SK-N-SH (cell line): ENCODE measurements at regions not wholly inside any gene's neighbourhood (a gene's known extent, or its start where the extent isn't known, plus 50 kb on each side); places are given as distances from the start of the nearest gene placed in this dataset.

ENCODE experiments used
- CTCF ChIA-PET: fragments of 300-600, 350-600 bp; formaldehyde crosslinking; extraction: SDS; loops from one replicate; lab custom pipeline; 2021; lab: Yijun Ruan, JAX
- POLR2A ChIA-PET: fragments of 350-600 bp; sonication (Branson Sonifier 250); formaldehyde crosslinking; extraction: SDS; loops from one replicate; lab custom pipeline; 2020; ENCODE audit warnings: antibody characterized with exemption, inconsistent platforms; lab: Yijun Ruan, JAX
- DNase-seq: peaks from one replicate; pipeline ENCODE4 v3.0.0; 2012
- H2AFZ ChIP-seq: fragments of 200-600 bp; sonication (generic); 2 replicates; pipeline ENCODE4 v1.8.1; 2016; ENCODE audit warnings: antibody characterized with exemption, mild to moderate bottlenecking, low read depth
- H3F3A ChIP-seq: fragments of 200-600 bp; sonication (generic); replicated peaks from 2 replicates; pipeline ENCODE3; 2016; ENCODE audit warnings: antibody characterized with exemption, mild to moderate bottlenecking; ENCODE audit not compliant: insufficient read depth
- H3K27ac ChIP-seq, 2 experiments: fragments of 200-500 bp in 1 of 2; fragments of 200-600 bp in 1 of 2; sonication (Bioruptor generic) in 1 of 2; sonication (generic), shearing (Covaris generic) in 1 of 2; 2 replicates each; pipeline versions ENCODE4 v1.5.1 to v1.6.1; 2014 to 2016; ENCODE audit warnings: low read depth in 2 of 2, inconsistent platforms in 1 of 2, low read length in 1 of 2, mild to moderate bottlenecking in 1 of 2, mixed read lengths in 1 of 2
- H3K27me3 ChIP-seq: fragments of 200-600 bp; sonication (generic), shearing (Covaris generic); 2 replicates; pipeline ENCODE4 v1.6.1; 2016; ENCODE audit warnings: mixed run types; ENCODE audit not compliant: insufficient read depth
- H3K36me3 ChIP-seq, 2 experiments: fragments of 200-500 bp in 1 of 2; fragments of 200-600 bp in 1 of 2; sonication (Bioruptor generic) in 1 of 2; sonication (generic) in 1 of 2; replicated peaks in 1 of 2; 2 replicates each; pipeline versions ENCODE3 to v1.5.1; 2014 to 2016; ENCODE audit warnings: low read length in 1 of 2, mild to moderate bottlenecking in 1 of 2; ENCODE audit not compliant: insufficient read depth in 2 of 2, control insufficient read depth in 1 of 2
- H3K4me1 ChIP-seq, 2 experiments: fragments of 200-500 bp in 1 of 2; fragments of 200-600 bp in 1 of 2; sonication (Bioruptor generic) in 1 of 2; sonication (generic), shearing (Covaris generic) in 1 of 2; 2 replicates each; pipeline versions ENCODE4 v1.5.1 to v1.6.1; 2014 to 2016; ENCODE audit warnings: low read depth in 1 of 2, low read length in 1 of 2, mixed run types in 1 of 2; ENCODE audit not compliant: insufficient read depth in 2 of 2, control insufficient read depth in 1 of 2
- H3K4me2 ChIP-seq: fragments of 200-600 bp; sonication (generic), shearing (Covaris generic); 2 replicates; pipeline ENCODE4 v1.6.1; 2017; ENCODE audit warnings: mixed run types
- H3K4me3 ChIP-seq, 2 experiments: fragments of 200-500 bp in 1 of 2; fragments of 200-600 bp in 1 of 2; sonication (Bioruptor generic) in 1 of 2; sonication (generic), shearing (Covaris generic) in 1 of 2; 2 replicates each; pipeline versions ENCODE4 v1.5.1 to v1.8.1; 2014 to 2016; ENCODE audit warnings: low read depth in 2 of 2, inconsistent platforms in 1 of 2, low read length in 1 of 2, mild to moderate bottlenecking in 1 of 2, mixed read lengths in 1 of 2, moderate library complexity in 1 of 2
- H3K79me2 ChIP-seq: fragments of 200-600 bp; sonication (generic); 2 replicates; pipeline ENCODE4 v1.8.1; 2017; ENCODE audit warnings: mild to moderate bottlenecking; ENCODE audit not compliant: insufficient read depth
- H3K9ac ChIP-seq: fragments of 200-600 bp; sonication (generic); 2 replicates; pipeline ENCODE4 v1.6.1; 2017; ENCODE audit warnings: mixed run types
- H3K9me2 ChIP-seq: fragments of 200-600 bp; sonication (generic); 2 replicates; pipeline ENCODE4 v1.6.1; 2017; ENCODE audit warnings: mixed run types
- H3K9me3 ChIP-seq: fragments of 200-600 bp; sonication (generic); 2 replicates; pipeline ENCODE4 v1.6.1; 2017; ENCODE audit warnings: mixed run types, mild to moderate bottlenecking, moderate library complexity
- H4K20me1 ChIP-seq: fragments of 200-600 bp; sonication (generic); 2 replicates; pipeline ENCODE4 v1.6.1; 2017; ENCODE audit warnings: mild to moderate bottlenecking, mixed run types; ENCODE audit not compliant: insufficient read depth
- CTCF ChIP-seq: fragments of 200-600 bp; sonication (generic); IDR thresholded peaks from 2 replicates; pipeline ENCODE4 v1.6.1; 2017; ENCODE audit warnings: antibody characterized with exemption, mild to moderate bottlenecking, moderate library complexity
- ELF1 ChIP-seq: IDR thresholded peaks from 2 replicates; pipeline ENCODE4 v1.4.0; 2012
- EP300 ChIP-seq, 2 experiments: IDR thresholded peaks; 2 replicates each; pipeline versions ENCODE4 v1.4.0 to v1.6.1; 2012; ENCODE audit warnings: borderline replicate concordance in 1 of 2, low read depth in 1 of 2, low read length in 1 of 2
- EZH2phosphoT487 ChIP-seq: fragments of 200-600 bp; sonication (generic); IDR thresholded peaks from 2 replicates; pipeline ENCODE4 v1.6.1; 2017; ENCODE audit warnings: low read depth, mixed run types, mild to moderate bottlenecking, antibody characterized with exemption, moderate library complexity, borderline replicate concordance
- FOXM1 ChIP-seq: IDR thresholded peaks from 2 replicates; pipeline ENCODE4 v1.4.0; 2012; ENCODE audit warnings: low read depth, mild to moderate bottlenecking
- GATA2 ChIP-seq: sonication (generic); formaldehyde crosslinking; IDR thresholded peaks from 2 replicates; pipeline ENCODE4 v1.5.0; 2020; ENCODE audit warnings: mild to moderate bottlenecking, missing genetic modification reagents
- IRF3 ChIP-seq: fragments of 150-350 bp; IDR thresholded peaks from 2 replicates; pipeline ENCODE4 v1.6.1; 2016; ENCODE audit warnings: mild to moderate bottlenecking, low read depth, low read length
- NRF1 ChIP-seq: IDR thresholded peaks from 2 replicates; pipeline ENCODE4 v1.6.1; 2012; ENCODE audit warnings: low read depth, mild to moderate bottlenecking, low read length
- REST ChIP-seq: IDR thresholded peaks from 2 replicates; pipeline ENCODE4 v1.6.1; 2012; ENCODE audit warnings: mild to moderate bottlenecking, low read depth, low read length, moderate library complexity
- RFX5 ChIP-seq: IDR thresholded peaks from 2 replicates; pipeline ENCODE4 v1.6.1; 2012; ENCODE audit warnings: mild to moderate bottlenecking, improper control_type of control experiment, low read length
- SIN3A ChIP-seq: IDR thresholded peaks from 2 replicates; pipeline ENCODE4 v1.6.1; 2012; ENCODE audit warnings: low read depth, mild to moderate bottlenecking, low read length, moderate library complexity, borderline replicate concordance
- TCF12 ChIP-seq: IDR thresholded peaks from 2 replicates; pipeline ENCODE4 v1.4.0; 2012
- TEAD4 ChIP-seq: IDR thresholded peaks from 2 replicates; pipeline ENCODE4 v1.4.0; 2012; ENCODE audit warnings: mild to moderate bottlenecking, borderline replicate concordance; ENCODE audit not compliant: insufficient read depth
- YY1 ChIP-seq: IDR thresholded peaks from 2 replicates; pipeline ENCODE4 v1.4.0; 2012; ENCODE audit warnings: low read depth, mild to moderate bottlenecking
- ZBTB33 ChIP-seq: IDR thresholded peaks from 2 replicates; pipeline ENCODE4 v1.4.0; 2012; ENCODE audit warnings: low read depth, borderline replicate concordance
- WGBS: methylation state at CpG from one replicate; pipeline ENCODE4 v1.1.6; 2017; ENCODE audit warnings: low lambda C conversion rate; 5-methylcytosine and 5-hydroxymethylcytosine counted together

- H3F3A ChIP-seq: no peaks in the 10 kb centered on the region
- no peaks in the 10 kb centered on the region for H4K20me1 ChIP-seq
- no peaks in the 10 kb centered on the region for H3K9me2 ChIP-seq
- no peak for TF ChIP-seq SIN3A
- no peak for TF ChIP-seq ELF1
- no peak for TF ChIP-seq REST
- TF ChIP-seq TCF12: no peak
- TF ChIP-seq TEAD4: no peak
- TF ChIP-seq ZBTB33: no peak
- no peak for TF ChIP-seq GATA2 (CRISPR knock-in tag)
- TF ChIP-seq EZH2phosphoT487: no peak
- no peak for TF ChIP-seq FOXM1
- TF ChIP-seq RFX5: no peak
- no peaks in the 10 kb centered on the region for H3K9me3 ChIP-seq
- ChIA-PET CTCF (interaction anchor here (0.6 to 13.5 kb wide), 5 partner anchors 14 to 178 kb away, joined by 3 to 151 read pairs (median 3); no protein-coding TSS in a partner anchor), POLR2A (no interaction called here)
- no peak overlapping the region for H3K4me2 ChIP-seq
- H3K79me2 ChIP-seq: no peaks in the 10 kb centered on the region
- 72% methylated on average over 10 of the region's 10 CpGs for WGBS
- H3K27ac ChIP-seq: no peak overlapping the region
- H3K4me1 ChIP-seq: peaks cover under 1 to 5% of the 10 kb centered on the region in 2 experiments; a peak in 1 of 4 replicates
- no peak overlapping the region for H3K9ac ChIP-seq
- no peak overlapping the region for H2AFZ ChIP-seq
- H3K27me3 ChIP-seq: no peaks in the 10 kb centered on the region
- DNase-seq: no peak
- H3K4me3 ChIP-seq: no peak overlapping the region
- no peaks in the 10 kb centered on the region for H3K36me3 ChIP-seq
Observed at GRCh38 chr7:142455392-142455791, 197.5 kb upstream of the PRSS58 start.

GRCh38 chr7:142454862-142455261, 197.0 kb upstream of the PRSS58 start:
- H3K4me1 ChIP-seq: peaks cover 0 to 5% of the 10 kb centered on the region in 2 experiments; a peak in 1 of 4 replicates
- no peaks in the 10 kb centered on the region for H3K36me3 ChIP-seq
- H3K4me2 ChIP-seq: no peak overlapping the region
- ChIA-PET CTCF (interaction anchor here (0.9 to 13.5 kb wide), 8 partner anchors 13 to 176 kb away, joined by 3 to 151 read pairs (median 3); no protein-coding TSS in a partner anchor), POLR2A (no interaction called here)
- H4K20me1 ChIP-seq: no peaks in the 10 kb centered on the region
- no peak overlapping the region for H3K27ac ChIP-seq
- H3K4me3 ChIP-seq: no peak overlapping the region
- H2AFZ ChIP-seq: no peak overlapping the region
- H3K79me2 ChIP-seq: no peaks in the 10 kb centered on the region
- DNase-seq: no peak
- H3F3A ChIP-seq: no peaks in the 10 kb centered on the region
- no peaks in the 10 kb centered on the region for H3K9me2 ChIP-seq
- no peaks in the 10 kb centered on the region for H3K9me3 ChIP-seq
- H3K9ac ChIP-seq: no peak overlapping the region
- H3K27me3 ChIP-seq: no peaks in the 10 kb centered on the region
- 59% methylated on average over 5 of the region's 5 CpGs for WGBS
- TF ChIP-seq YY1 (no peak), NRF1 (no peak), CTCF (no peak), FOXM1 (no peak), ZBTB33 (no peak), IRF3 (no peak), EZH2phosphoT487 (no peak), EP300 (IDR thresholded peaks at IDR 0.05; ENCODE audit: borderline replicate concordance in 1 of 2, low read depth in 1 of 2, low read length in 1 of 2) (no peak)
